22Rv1 (cell line): ENCODE measurements at regions not wholly inside any gene's neighbourhood (a gene's known extent, or its start where the extent isn't known, plus 50 kb on each side); places are given as distances from the start of the nearest gene placed in this dataset.

Experiments
- ZFX ChIP-seq: fragments of 450-650 bp; IDR thresholded peaks from 2 replicates; pipeline ENCODE4 v1.6.1; 2017; ENCODE audit warnings: antibody characterized with exemption, borderline replicate concordance
- TF ChIP-seq, protein P1 (sequence below): fragments of 450-650 bp; IDR thresholded peaks from 2 replicates; pipeline ENCODE4 v1.5.1; 2017; ENCODE audit warnings: mild to moderate bottlenecking

DNA sequence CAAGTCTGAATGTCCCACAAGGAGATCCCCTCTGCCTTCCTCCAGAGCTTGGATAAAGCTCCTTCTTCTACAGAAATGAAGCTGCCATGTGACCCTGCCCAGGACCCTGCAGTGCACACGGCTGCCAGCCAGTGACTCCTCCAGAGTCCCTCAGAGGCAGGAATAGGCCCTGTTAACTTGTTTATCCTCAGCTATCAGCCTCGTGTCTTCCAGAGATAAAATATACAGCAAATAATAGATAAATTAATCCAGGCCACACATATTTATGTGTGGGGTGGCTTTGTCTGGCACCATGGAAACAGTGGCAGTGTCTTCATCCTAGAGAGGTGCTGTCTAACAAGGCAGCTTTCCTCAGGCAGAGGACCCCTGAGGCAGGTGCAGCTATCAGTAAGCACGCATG is 66.7 kb downstream of the TMEM18 start:
- TF ChIP-seq, protein P1, sequence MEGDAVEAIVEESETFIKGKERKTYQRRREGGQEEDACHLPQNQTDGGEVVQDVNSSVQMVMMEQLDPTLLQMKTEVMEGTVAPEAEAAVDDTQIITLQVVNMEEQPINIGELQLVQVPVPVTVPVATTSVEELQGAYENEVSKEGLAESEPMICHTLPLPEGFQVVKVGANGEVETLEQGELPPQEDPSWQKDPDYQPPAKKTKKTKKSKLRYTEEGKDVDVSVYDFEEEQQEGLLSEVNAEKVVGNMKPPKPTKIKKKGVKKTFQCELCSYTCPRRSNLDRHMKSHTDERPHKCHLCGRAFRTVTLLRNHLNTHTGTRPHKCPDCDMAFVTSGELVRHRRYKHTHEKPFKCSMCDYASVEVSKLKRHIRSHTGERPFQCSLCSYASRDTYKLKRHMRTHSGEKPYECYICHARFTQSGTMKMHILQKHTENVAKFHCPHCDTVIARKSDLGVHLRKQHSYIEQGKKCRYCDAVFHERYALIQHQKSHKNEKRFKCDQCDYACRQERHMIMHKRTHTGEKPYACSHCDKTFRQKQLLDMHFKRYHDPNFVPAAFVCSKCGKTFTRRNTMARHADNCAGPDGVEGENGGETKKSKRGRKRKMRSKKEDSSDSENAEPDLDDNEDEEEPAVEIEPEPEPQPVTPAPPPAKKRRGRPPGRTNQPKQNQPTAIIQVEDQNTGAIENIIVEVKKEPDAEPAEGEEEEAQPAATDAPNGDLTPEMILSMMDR = no peak
- no peak for TF ChIP-seq ZFX
